Activated naive CD4-positive, alpha-beta T cell treated with anti-CD3 and anti-CD28 coated beads, Interleukin-2, amount 50 U/mL, for 72 hours (primary cell): ENCODE measurements at regions not wholly inside any gene's neighbourhood (a gene's known extent, or its start where the extent isn't known, plus 50 kb on each side); places are given as distances from the start of the nearest gene placed in this dataset.

ENCODE experiments used
- ATAC-seq, 2 donors: fragments of 150-1000 bp; cut with Tn5 transposase; 2 replicates each; pipeline ENCODE4 v1.10.0; 2021; ENCODE audit warnings: mild to moderate bottlenecking in 2 of 2, moderate library complexity in 2 of 2
- DNase-seq, 2 donors: peaks; one replicate each; pipeline ENCODE4 v3.0.0; 2021 to 2022; ENCODE audit warnings: low spot score in 2 of 2
- H3K27ac Mint-ChIP-seq, 2 donors: one replicate each; pipeline ENCODE4 v1.8.0; 2022; ENCODE audit warnings: mild to moderate bottlenecking in 2 of 2, mixed read lengths in 2 of 2
- H3K36me3 Mint-ChIP-seq, 2 donors: one replicate each; pipeline ENCODE4 v1.8.0; 2022; ENCODE audit warnings: mixed read lengths in 2 of 2
- H3K9me3 Mint-ChIP-seq, 2 donors: one replicate each; pipeline ENCODE4 v1.8.0; 2022; ENCODE audit warnings: mixed read lengths in 2 of 2

GRCh38 chr4:27149541-27150212 is 289.0 kb downstream of the STIM2 start:
- Mint-ChIP-seq H3K36me3 (peaks cover 0 to 4% of the 10 kb centered on the region in 2 donors), H3K9me3 (peaks cover 0 to 11% of the 10 kb centered on the region in 2 donors), H3K27ac (no peak overlapping the region)
- DNase-seq = no peak
- no peak for ATAC-seq

DNA sequence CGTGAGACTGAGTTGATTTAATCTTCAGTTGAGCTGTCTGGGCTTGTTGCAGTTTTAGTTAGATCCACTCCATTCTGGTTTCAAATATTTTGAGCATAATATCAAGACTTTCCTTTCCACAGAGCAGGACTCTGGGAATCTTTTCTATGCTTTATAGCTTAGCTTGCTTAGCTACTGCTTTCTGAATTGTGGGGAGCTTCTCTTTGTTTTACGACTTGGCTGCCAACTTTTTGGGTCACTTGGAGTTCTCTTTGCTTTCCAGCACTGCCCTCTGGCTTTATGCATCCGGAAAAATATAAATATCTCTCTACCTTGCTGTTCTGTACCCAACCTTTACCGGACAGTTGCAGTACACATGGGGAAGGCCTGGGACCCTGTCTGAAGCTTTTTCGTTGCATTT is 292.1 kb downstream of the STIM2 start:
- ATAC-seq (no peak), DNase-seq (no peak)
- Mint-ChIP-seq H3K36me3 (no peaks in the 10 kb centered on the region), H3K27ac (no peak overlapping the region), H3K9me3 (peaks cover 0 to 4% of the 10 kb centered on the region in 2 donors)

GRCh38 chr4:27154706-27155105 is 294.1 kb downstream of the STIM2 start:
- no peak for DNase-seq
- H3K9me3 Mint-ChIP-seq = peaks cover 0 to 4% of the 10 kb centered on the region in 2 donors
- H3K36me3 Mint-ChIP-seq = no peaks in the 10 kb centered on the region
- ATAC-seq = no peak
- H3K27ac Mint-ChIP-seq = no peak overlapping the region

GRCh38 chr4:27161191-27161590 is 300.6 kb downstream of the STIM2 start:
- no peak overlapping the region for H3K27ac Mint-ChIP-seq
- ATAC-seq (no peak), DNase-seq (no peak)
- H3K36me3 Mint-ChIP-seq = no peaks in the 10 kb centered on the region
- peaks cover 0 to 4% of the 10 kb centered on the region in 2 donors for H3K9me3 Mint-ChIP-seq

GRCh38 chr4:27168783-27169182 is 308.1 kb downstream of the STIM2 start:
- Mint-ChIP-seq H3K36me3 (no peaks in the 10 kb centered on the region), H3K27ac (no peak overlapping the region), H3K9me3 (peaks cover 0 to 3% of the 10 kb centered on the region in 2 donors)
- ATAC-seq (no peak), DNase-seq (no peak)

GRCh38 chr4:27173280-27173679 is 312.6 kb downstream of the STIM2 start:
- DNase-seq (no peak), ATAC-seq (no peak)
- H3K27ac Mint-ChIP-seq = no peak overlapping the region
- H3K9me3 Mint-ChIP-seq = peaks cover 0 to 3% of the 10 kb centered on the region in 2 donors
- no peaks in the 10 kb centered on the region for H3K36me3 Mint-ChIP-seq

GRCh38 chr4:27176400-27176799 is 315.8 kb downstream of the STIM2 start:
- ATAC-seq = no peak
- DNase-seq = no peak
- no peaks in the 10 kb centered on the region for H3K36me3 Mint-ChIP-seq
- H3K27ac Mint-ChIP-seq = no peak overlapping the region
- no peaks in the 10 kb centered on the region for H3K9me3 Mint-ChIP-seq

DNA sequence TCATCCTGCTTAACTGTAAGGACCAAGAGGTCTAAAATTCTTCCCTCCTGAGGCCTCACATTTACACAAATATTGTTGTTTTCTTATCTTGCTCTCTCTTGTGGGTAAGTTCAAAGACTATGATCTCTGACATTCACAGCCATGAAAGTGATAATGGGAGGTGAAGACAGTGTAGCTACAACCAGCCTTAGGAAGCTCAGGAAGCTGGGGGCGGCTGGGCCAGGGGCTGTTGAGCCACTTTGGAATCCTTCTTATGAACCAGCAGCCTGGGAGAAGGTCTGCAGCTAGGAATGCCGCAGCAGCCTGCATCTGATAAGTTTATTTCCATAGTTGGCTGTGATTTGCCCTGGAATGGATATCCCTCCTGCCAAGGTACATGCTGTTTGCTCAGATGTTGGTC is 316.2 kb downstream of the STIM2 start:
- no peaks in the 10 kb centered on the region for H3K9me3 Mint-ChIP-seq
- ATAC-seq = no peak
- DNase-seq = no peak
- H3K27ac Mint-ChIP-seq = no peak overlapping the region
- H3K36me3 Mint-ChIP-seq = no peaks in the 10 kb centered on the region

DNA sequence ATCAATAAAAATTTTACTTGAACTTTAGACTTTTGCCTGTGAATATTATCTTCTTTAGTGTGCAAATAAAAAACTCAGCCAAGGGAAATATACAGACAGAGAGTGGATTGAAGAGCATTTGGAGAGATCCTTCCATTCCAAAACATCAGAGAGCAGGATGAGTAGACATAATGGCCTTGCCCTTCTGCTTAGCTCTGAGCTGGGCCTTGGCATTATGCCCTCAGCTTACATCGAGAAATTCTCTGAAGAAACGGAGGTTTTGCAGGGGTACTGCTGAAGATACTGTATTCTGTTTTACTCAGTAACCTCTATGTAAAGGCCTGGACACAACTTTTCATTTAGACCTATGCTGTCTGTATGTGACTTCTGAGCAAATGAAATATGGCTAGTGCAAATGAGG is 317.4 kb downstream of the STIM2 start:
- no peak overlapping the region for H3K27ac Mint-ChIP-seq
- H3K9me3 Mint-ChIP-seq = no peaks in the 10 kb centered on the region
- no peak for ATAC-seq
- H3K36me3 Mint-ChIP-seq = no peaks in the 10 kb centered on the region
- DNase-seq = no peak

DNA sequence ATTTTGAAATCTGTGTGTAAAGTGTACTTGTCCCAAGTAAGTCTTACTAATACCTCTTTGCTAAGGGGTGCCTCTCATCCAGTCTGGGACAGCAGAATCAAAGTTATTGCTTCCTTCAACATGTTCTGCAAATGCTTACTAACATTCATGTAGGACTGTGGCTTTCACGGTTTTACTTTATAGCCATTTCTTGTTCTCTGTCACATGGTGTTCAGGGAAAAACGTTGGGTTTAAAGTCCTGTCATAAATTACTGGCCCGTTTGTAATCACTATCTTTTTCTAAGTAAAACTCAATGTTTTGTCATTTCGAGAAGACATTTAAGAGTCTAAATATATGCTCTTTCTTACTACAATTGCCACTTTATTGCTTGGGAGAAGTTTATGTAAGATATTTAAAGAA is 321.1 kb downstream of the STIM2 start:
- ATAC-seq (no peak), DNase-seq (no peak)
- Mint-ChIP-seq H3K9me3 (no peaks in the 10 kb centered on the region), H3K27ac (no peak overlapping the region), H3K36me3 (no peaks in the 10 kb centered on the region)

GRCh38 chr4:27182211-27182610 is 321.6 kb downstream of the STIM2 start:
- H3K9me3 Mint-ChIP-seq = no peaks in the 10 kb centered on the region
- ATAC-seq = no peak
- H3K27ac Mint-ChIP-seq = no peak overlapping the region
- no peaks in the 10 kb centered on the region for H3K36me3 Mint-ChIP-seq
- no peak for DNase-seq

DNA sequence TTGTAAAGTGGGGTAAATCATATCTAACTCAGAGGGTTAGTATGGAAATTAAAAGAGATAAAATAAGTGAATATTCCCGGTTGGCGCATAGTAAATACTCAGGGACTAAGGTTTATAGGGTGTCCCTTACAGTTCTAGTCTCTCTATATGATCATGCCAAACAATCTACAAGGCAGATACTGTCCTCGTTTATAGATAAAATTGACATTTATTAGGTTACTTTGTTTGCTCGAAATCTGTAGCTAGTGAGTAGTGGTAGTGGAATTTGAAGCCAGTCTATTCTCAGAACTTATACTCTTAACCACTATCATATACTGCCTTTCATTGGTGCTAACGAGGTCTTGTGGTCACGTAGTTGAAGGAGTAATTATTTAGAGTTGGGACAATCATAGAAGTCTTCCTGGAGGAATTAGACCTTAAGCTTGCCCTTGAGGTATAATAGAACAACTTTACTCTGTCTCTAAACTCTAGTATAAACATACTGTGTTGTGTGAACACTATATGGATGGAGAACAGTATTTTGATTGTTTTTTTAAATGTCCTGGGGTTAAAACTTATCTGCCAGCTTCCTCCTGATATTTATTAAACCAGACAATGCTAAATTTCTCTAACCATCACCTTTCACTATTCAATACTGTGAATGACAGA is 324.0 kb downstream of the STIM2 start:
- H3K27ac Mint-ChIP-seq = no peak overlapping the region
- ATAC-seq = no peak
- H3K36me3 Mint-ChIP-seq = no peaks in the 10 kb centered on the region

GRCh38 chr4:27186710-27187109 is 326.1 kb downstream of the STIM2 start:
- Mint-ChIP-seq H3K27ac (no peak overlapping the region), H3K9me3 (peaks cover 0 to 4% of the 10 kb centered on the region in 2 donors), H3K36me3 (no peaks in the 10 kb centered on the region)
- ATAC-seq = no peak
- no peak for DNase-seq

More for the DNA sequence above, 324.0 kb downstream of the STIM2 start:
- DNase-seq = no peak
- H3K9me3 Mint-ChIP-seq = peaks cover 0 to 2% of the 10 kb centered on the region in 2 donors

DNA sequence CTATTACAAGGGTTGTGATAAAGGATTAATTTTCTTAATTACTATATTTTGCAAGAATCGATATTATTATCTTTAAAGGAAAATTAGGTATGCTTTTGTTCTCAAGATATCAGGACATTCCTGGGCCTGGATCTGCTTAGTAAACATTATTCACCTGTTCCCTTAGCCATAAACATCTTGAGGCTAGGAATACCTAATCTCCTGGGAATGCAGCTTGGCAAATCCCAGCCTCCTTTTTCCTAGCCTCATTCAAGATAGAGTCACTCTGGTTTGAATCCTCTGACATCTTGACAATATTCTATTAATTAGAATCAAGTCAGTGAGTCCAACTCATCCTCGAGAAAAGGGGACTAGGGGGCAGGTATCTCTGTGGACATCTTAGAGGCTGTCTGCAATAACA is 327.1 kb downstream of the STIM2 start:
- DNase-seq = no peak
- H3K9me3 Mint-ChIP-seq = peaks cover 0 to 4% of the 10 kb centered on the region in 2 donors
- no peak for ATAC-seq
- H3K36me3 Mint-ChIP-seq = no peaks in the 10 kb centered on the region
- H3K27ac Mint-ChIP-seq = no peak overlapping the region

DNA sequence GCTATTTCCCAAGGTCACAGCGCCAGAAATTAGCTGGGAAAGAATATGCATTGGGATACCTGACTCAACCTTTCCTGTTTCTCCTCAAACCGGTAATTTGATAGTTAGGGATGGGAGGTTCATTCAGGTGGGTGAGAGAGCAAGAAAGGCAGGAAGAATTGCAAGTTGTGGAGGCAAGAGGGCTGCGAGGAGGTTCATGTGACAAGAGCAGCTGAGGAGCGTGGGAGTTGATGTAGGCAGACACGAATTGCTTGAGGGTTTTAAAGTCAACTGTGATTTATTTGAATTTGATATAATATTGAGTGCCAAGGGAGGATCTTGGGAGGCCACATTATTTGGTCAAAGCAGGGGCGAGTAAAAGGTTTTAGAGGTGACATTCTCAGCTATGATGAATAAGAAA is 329.0 kb downstream of the STIM2 start:
- DNase-seq = no peak
- Mint-ChIP-seq H3K36me3 (no peaks in the 10 kb centered on the region), H3K27ac (no peak overlapping the region), H3K9me3 (peaks cover 2 to 4% of the 10 kb centered on the region in 2 donors)
- no peak for ATAC-seq

GRCh38 chr4:27191592-27191991 is 331.0 kb downstream of the STIM2 start:
- H3K27ac Mint-ChIP-seq = no peak overlapping the region
- ATAC-seq = no peak
- H3K36me3 Mint-ChIP-seq = no peaks in the 10 kb centered on the region
- peaks cover 4% of the 10 kb centered on the region in 2 donors for H3K9me3 Mint-ChIP-seq
- DNase-seq = no peak

- DNase-seq = no peak
- H3K9me3 Mint-ChIP-seq = peaks cover 2 to 4% of the 10 kb centered on the region in 2 donors
- ATAC-seq = no peak
- no peak overlapping the region for H3K27ac Mint-ChIP-seq
- H3K36me3 Mint-ChIP-seq = no peaks in the 10 kb centered on the region
Observed at GRCh38 chr4:27194599-27195176, 334.0 kb downstream of the STIM2 start.

- ATAC-seq (no peak), DNase-seq (no peak)
- Mint-ChIP-seq H3K36me3 (no peaks in the 10 kb centered on the region), H3K9me3 (peaks cover 2 to 4% of the 10 kb centered on the region in 2 donors), H3K27ac (no peak overlapping the region)
Observed at GRCh38 chr4:27198246-27198645, 337.6 kb downstream of the STIM2 start.
